ENCODE measurements at regions not wholly inside any gene's neighbourhood (a gene's known extent, or its start where the extent isn't known, plus 50 kb on each side); places are given as distances from the start of the nearest gene placed in this dataset.
"Not testable (repeated sequence)": the region's sequence is repeated elsewhere in the genome, so short reads cannot be mapped to it uniquely, and the experiment has no call there.

- Histone ChIP-seq H3K9me3 (no peaks in the 10 kb centered on the region), H3K36me3 (no peaks in the 10 kb centered on the region), H3K4me3 (no peak overlapping the region), H3K27ac (no peak overlapping the region), H3K27me3 (replicated peaks in 1 of 7) (no peaks in the 10 kb centered on the region), H3K4me1 (no peaks in the 10 kb centered on the region)
- intact Hi-C loops (cut with DNase I; ENCODE audit: low total_unique reads) = no loop called here
- TF ChIP-seq POLR2A (IDR thresholded peaks at IDR 0.05) = no peak
- no peak for TF ChIP-seq POLR2AphosphoS5 (IDR thresholded peaks at IDR 0.05)
- no peak for TF ChIP-seq CTCF (IDR thresholded peaks at IDR 0.05 in 8 of 11, conservative IDR thresholded peaks at IDR 0.05 in 3 of 11)
- 59 to 80% (median 71%) methylated on average over 1 of the region's 1 CpG for WGBS, 5 donors
- no peak for DNase-seq
Observed at GRCh38 chr4:134865675-134866074, 664.1 kb upstream of the PABPC4L start.

- H3K4me3 ChIP-seq = no peak overlapping the region
- no peaks in the 10 kb centered on the region for H3K4me1 ChIP-seq
- peaks cover 0 to 9% (median 0%) of the 10 kb centered on the region in 8 donors for H3K9me3 ChIP-seq
- TF ChIP-seq POLR2A (IDR thresholded peaks at IDR 0.05) (no peak), POLR2AphosphoS5 (IDR thresholded peaks at IDR 0.05) (no peak), CTCF (IDR thresholded peaks at IDR 0.05 in 8 of 11, conservative IDR thresholded peaks at IDR 0.05 in 3 of 11) (no peak)
- 89 to 97% (median 92%) methylated on average over 2 of the region's 2 CpGs for WGBS, 5 donors
- H3K36me3 ChIP-seq = no peaks in the 10 kb centered on the region
- H3K27ac ChIP-seq = no peak overlapping the region
- H3K27me3 ChIP-seq (replicated peaks in 1 of 7) = no peaks in the 10 kb centered on the region
- DNase-seq = no peak
- intact Hi-C loops (cut with DNase I; ENCODE audit: low total_unique reads) = no loop called here
Observed at GRCh38 chr4:134862116-134862515, 660.5 kb upstream of the PABPC4L start.

- 86 to 96% (median 93%) methylated on average over 2 of the region's 2 CpGs for WGBS, 5 donors
Observed at GRCh38 chr4:134848681-134849080, 647.1 kb upstream of the PABPC4L start.

GRCh38 chr4:134830741-134831140 is 629.2 kb upstream of the PABPC4L start:
- H3K4me3 ChIP-seq; DNase-seq; H3K4me1 ChIP-seq; intact Hi-C loops (cut with DNase I; ENCODE audit: low total_unique reads); H3K27me3 ChIP-seq (replicated peaks in 1 of 7); H3K36me3 ChIP-seq; H3K27ac ChIP-seq: not testable (repeated sequence)
- 89 to 95% (median 90%) methylated on average over 7 of the region's 7 CpGs for WGBS, 5 donors
- H3K9me3 ChIP-seq = peaks cover 0 to 45% (median 16%) of the 10 kb centered on the region in 8 donors

More at GRCh38 chr4:134848681-134849080, 647.1 kb upstream of the PABPC4L start:
- intact Hi-C loops (cut with DNase I; ENCODE audit: low total_unique reads) = no loop called here
- no peak overlapping the region for H3K27ac ChIP-seq
- no peak for TF ChIP-seq POLR2AphosphoS5 (IDR thresholded peaks at IDR 0.05)
- no peak for TF ChIP-seq CTCF (IDR thresholded peaks at IDR 0.05 in 8 of 11, conservative IDR thresholded peaks at IDR 0.05 in 3 of 11)
- no peak for TF ChIP-seq POLR2A (IDR thresholded peaks at IDR 0.05)
- no peak for DNase-seq
- H3K36me3 ChIP-seq = no peaks in the 10 kb centered on the region
- no peak overlapping the region for H3K4me3 ChIP-seq
- peaks cover 0 to 36% (median 20%) of the 10 kb centered on the region in 8 donors for H3K9me3 ChIP-seq
- H3K27me3 ChIP-seq (replicated peaks in 1 of 7) = no peaks in the 10 kb centered on the region
- no peaks in the 10 kb centered on the region for H3K4me1 ChIP-seq

GRCh38 chr4:134812611-134813010 is 611.0 kb upstream of the PABPC4L start:
- WGBS, 5 donors = 84 to 88% (median 86%) methylated on average over 3 of the region's 3 CpGs
- H3K4me3 ChIP-seq = no peak overlapping the region
- no peaks in the 10 kb centered on the region for H3K4me1 ChIP-seq
- DNase-seq = no peak
- TF ChIP-seq POLR2AphosphoS5 (IDR thresholded peaks at IDR 0.05) = no peak
- TF ChIP-seq POLR2A (IDR thresholded peaks at IDR 0.05) = no peak
- no peak for TF ChIP-seq CTCF (IDR thresholded peaks at IDR 0.05 in 8 of 11, conservative IDR thresholded peaks at IDR 0.05 in 3 of 11)
- intact Hi-C loops (cut with DNase I; ENCODE audit: low total_unique reads) = no loop called here
- H3K27ac ChIP-seq = no peak overlapping the region
- H3K9me3 ChIP-seq = peaks cover 0 to 22% (median 16%) of the 10 kb centered on the region in 8 donors
- H3K36me3 ChIP-seq = no peaks in the 10 kb centered on the region
- H3K27me3 ChIP-seq (replicated peaks in 1 of 7) = no peaks in the 10 kb centered on the region
